ENCODE measurements at regions not wholly inside any gene's neighbourhood (a gene's known extent, or its start where the extent isn't known, plus 50 kb on each side); places are given as distances from the start of the nearest gene placed in this dataset.

DNA sequence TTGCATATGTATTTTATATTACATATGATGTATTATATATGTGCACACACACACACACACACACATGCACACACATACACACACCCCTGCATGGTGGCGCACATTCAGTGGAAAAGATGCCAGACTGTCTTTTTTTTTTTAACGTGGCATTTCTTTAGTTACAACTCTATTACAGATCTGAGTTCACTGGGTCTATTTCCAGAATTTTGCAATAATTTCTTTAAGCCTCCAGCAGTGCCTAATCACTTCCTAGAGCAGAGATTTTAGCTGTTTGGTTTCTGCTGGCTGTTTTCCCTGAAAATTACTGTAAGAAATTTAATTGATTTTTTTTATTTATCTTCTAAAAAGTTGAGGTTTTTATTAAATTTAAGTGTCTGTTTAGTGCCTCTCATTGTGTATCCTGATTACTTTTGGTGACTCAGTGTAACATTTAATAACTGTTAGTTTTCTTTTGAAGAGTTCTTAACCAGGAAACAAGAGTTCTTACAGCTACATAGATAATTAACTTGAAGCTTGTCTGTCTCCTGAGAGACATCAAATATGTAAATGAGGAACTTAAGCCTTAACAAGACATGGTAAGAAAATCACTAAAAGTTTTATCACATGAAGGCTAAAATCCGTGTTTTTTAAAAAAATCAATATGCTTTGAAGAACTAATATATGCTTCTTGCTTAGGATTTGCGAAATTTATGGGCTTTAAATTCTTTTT lies 232.0 kb downstream of the MDFIC start:
- Histone ChIP-seq H3K27ac (ENCODE audit: extremely low read depth, low read depth, low read length) (no peak overlapping the region), H3K4me3 (ENCODE audit: low read depth, low read length) (no peak overlapping the region), H3K4me1 (ENCODE audit: control insufficient read depth, insufficient read depth, low read length) (no peaks in the 10 kb centered on the region), H3K9me3 (ENCODE audit: control insufficient read depth, insufficient read depth, low read depth, low read length) (no peaks in the 10 kb centered on the region), H3K36me3 (ENCODE audit: control insufficient read depth in 2 of 2, insufficient read depth in 1 of 2, low read length in 2 of 2) (no peaks in the 10 kb centered on the region)
- CTCF ChIA-PET = interaction anchor here (0.7 kb wide), 1 partner anchor 494 kb away, joined by 3 read pairs; no protein-coding TSS in a partner anchor
- POLR2A ChIA-PET = no interaction called here
- TF ChIP-seq, protein P1, sequence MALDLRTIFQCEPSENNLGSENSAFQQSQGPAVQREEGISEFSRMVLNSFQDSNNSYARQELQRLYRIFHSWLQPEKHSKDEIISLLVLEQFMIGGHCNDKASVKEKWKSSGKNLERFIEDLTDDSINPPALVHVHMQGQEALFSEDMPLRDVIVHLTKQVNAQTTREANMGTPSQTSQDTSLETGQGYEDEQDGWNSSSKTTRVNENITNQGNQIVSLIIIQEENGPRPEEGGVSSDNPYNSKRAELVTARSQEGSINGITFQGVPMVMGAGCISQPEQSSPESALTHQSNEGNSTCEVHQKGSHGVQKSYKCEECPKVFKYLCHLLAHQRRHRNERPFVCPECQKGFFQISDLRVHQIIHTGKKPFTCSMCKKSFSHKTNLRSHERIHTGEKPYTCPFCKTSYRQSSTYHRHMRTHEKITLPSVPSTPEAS (tag by site-specific recombination; IDR thresholded peaks at IDR 0.05) = peak; percentile 59
- TF ChIP-seq ELK4 (IDR thresholded peaks at IDR 0.05; ENCODE audit: borderline replicate concordance, low read depth, low read length) (no peak), ZNF2 (tag by site-specific recombination; IDR thresholded peaks at IDR 0.05) (no peak), ZFP69B (tag by site-specific recombination; IDR thresholded peaks at IDR 0.05) (no peak), OVOL3 (tag by site-specific recombination; IDR thresholded peaks at IDR 0.05) (no peak)

DNA sequence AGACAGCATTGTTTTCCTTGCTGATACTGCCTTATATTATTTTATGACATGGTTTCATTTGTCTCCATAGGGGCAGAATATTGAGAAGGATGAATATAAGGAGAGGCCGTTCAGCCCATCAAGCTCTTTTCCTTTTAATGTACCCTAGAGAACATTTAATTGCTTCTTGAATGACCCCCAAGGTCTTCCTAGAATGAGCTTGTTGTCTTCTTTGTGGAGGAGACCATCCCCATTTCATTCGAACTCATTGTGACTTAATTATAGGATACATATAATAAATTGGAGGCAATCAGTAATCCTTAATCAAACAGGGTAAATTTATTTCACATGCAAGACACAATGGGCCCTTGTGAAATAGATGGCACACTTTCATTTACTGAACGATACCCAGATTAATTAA lies 231.3 kb downstream of the MDFIC start:
- Histone ChIP-seq H3K9me3 (ENCODE audit: control insufficient read depth, insufficient read depth, low read depth, low read length) (no peaks in the 10 kb centered on the region), H3K36me3 (ENCODE audit: control insufficient read depth in 2 of 2, insufficient read depth in 1 of 2, low read length in 2 of 2) (no peaks in the 10 kb centered on the region), H3K27ac (ENCODE audit: extremely low read depth, low read depth, low read length) (no peak overlapping the region), H3K4me1 (ENCODE audit: control insufficient read depth, insufficient read depth, low read length) (no peaks in the 10 kb centered on the region), H3K4me3 (ENCODE audit: low read depth, low read length) (no peak overlapping the region)
- POLR2A ChIA-PET = no interaction called here
- TF ChIP-seq ZNF792 (tag by site-specific recombination; IDR thresholded peaks at IDR 0.05) (no peak), ZNF776 (tag by site-specific recombination; IDR thresholded peaks at IDR 0.05; ENCODE audit: borderline replicate concordance) (no peak), ZBTB21 (tag by site-specific recombination; IDR thresholded peaks at IDR 0.05) (no peak), GLIS2 (tag by site-specific recombination; IDR thresholded peaks at IDR 0.05) (no peak), ZNF341 (tag by site-specific recombination; IDR thresholded peaks at IDR 0.05; ENCODE audit: low read depth) (no peak), ZNF311 (tag by site-specific recombination; IDR thresholded peaks at IDR 0.05; ENCODE audit: borderline replicate concordance) (no peak), ZNF184 (tag by site-specific recombination; IDR thresholded peaks at IDR 0.05) (no peak)
- TF ChIP-seq, protein P2, sequence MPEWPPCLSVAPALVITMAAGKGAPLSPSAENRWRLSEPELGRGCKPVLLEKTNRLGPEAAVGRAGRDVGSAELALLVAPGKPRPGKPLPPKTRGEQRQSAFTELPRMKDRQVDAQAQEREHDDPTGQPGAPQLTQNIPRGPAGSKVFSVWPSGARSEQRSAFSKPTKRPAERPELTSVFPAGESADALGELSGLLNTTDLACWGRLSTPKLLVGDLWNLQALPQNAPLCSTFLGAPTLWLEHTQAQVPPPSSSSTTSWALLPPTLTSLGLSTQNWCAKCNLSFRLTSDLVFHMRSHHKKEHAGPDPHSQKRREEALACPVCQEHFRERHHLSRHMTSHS (tag by site-specific recombination; IDR thresholded peaks at IDR 0.05) = no peak
- CTCF ChIA-PET = no interaction called here

DNA sequence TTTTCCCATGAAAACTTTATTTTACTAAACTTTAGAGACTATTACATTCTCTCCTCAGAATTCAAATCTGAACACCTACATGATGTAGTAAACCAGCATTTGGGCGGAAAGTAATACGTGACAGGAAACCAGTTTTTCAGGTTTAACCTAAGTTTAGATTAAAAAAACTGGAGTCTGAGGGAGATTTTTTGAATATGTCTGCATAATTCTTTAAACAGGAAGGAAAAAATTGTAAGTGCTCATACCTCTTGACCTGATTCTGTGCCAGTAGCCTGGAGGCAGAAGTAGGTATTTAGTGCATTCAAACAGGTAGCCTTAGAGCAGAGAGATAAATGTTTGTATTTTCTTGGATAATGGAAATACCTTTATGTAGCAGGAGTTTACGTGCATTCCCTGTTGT lies 224.3 kb downstream of the MDFIC start:
- Histone ChIP-seq H3K4me3 (ENCODE audit: low read depth, low read length) (no peak overlapping the region), H3K27ac (ENCODE audit: extremely low read depth, low read depth, low read length) (no peak overlapping the region), H3K4me1 (ENCODE audit: control insufficient read depth, insufficient read depth, low read length) (no peaks in the 10 kb centered on the region), H3K9me3 (ENCODE audit: control insufficient read depth, insufficient read depth, low read depth, low read length) (no peaks in the 10 kb centered on the region), H3K36me3 (ENCODE audit: control insufficient read depth in 2 of 2, insufficient read depth in 1 of 2, low read length in 2 of 2) (no peaks in the 10 kb centered on the region)
- POLR2A ChIA-PET = no interaction called here
- TF ChIP-seq ZNF785 (tag by site-specific recombination; IDR thresholded peaks at IDR 0.05) (no peak), GLI4 (tag by site-specific recombination; IDR thresholded peaks at IDR 0.05) (no peak), ZNF514 (tag by site-specific recombination; IDR thresholded peaks at IDR 0.05) (no peak), ZNF837 (tag by site-specific recombination; IDR thresholded peaks at IDR 0.05) (no peak), ZNF138 (tag by site-specific recombination; IDR thresholded peaks at IDR 0.05; ENCODE audit: borderline replicate concordance) (no peak), BCL6B (tag by site-specific recombination; IDR thresholded peaks at IDR 0.05) (no peak), ZNF157 (tag by site-specific recombination; IDR thresholded peaks at IDR 0.05) (no peak), ZNF830 (tag by site-specific recombination; IDR thresholded peaks at IDR 0.05; ENCODE audit: low read depth) (no peak), ZFP69B (tag by site-specific recombination; IDR thresholded peaks at IDR 0.05) (no peak)
- CTCF ChIA-PET = no interaction called here
